Parathyroid adenoma (tissue), 2 donors: ENCODE measurements at regions not wholly inside any gene's neighbourhood (a gene's known extent, or its start where the extent isn't known, plus 50 kb on each side); places are given as distances from the start of the nearest gene placed in this dataset.

Experiments
- H2AFZ ChIP-seq: fragments of 300-600 bp; sonication (generic); one replicate; pipeline ENCODE4 v1.7.0; 2017; ENCODE audit warnings: antibody characterized with exemption, mild to moderate bottlenecking
- H3K27ac ChIP-seq: fragments of 300-600 bp; sonication (generic); one replicate; pipeline ENCODE4 v1.7.0; 2017
- H3K27me3 ChIP-seq: fragments of 300-600 bp; sonication (generic); one replicate; pipeline ENCODE4 v1.7.0; 2017; ENCODE audit warnings: low read length; ENCODE audit not compliant: control insufficient read depth, insufficient read depth
- H3K36me3 ChIP-seq: fragments of 300-600 bp; sonication (generic); one replicate; pipeline ENCODE4 v1.7.0; 2017; ENCODE audit warnings: low read length; ENCODE audit not compliant: control insufficient read depth, insufficient read depth
- H3K4me1 ChIP-seq: fragments of 300-600 bp; sonication (generic); one replicate; pipeline ENCODE4 v1.7.0; 2017; ENCODE audit warnings: control low read depth
- H3K4me2 ChIP-seq: fragments of 300-600 bp; sonication (generic); one replicate; pipeline ENCODE4 v1.7.0; 2017; ENCODE audit warnings: low read length
- H3K4me3 ChIP-seq: fragments of 300-600 bp; sonication (generic); one replicate; pipeline ENCODE4 v1.7.0; 2017; ENCODE audit warnings: low read depth, low read length
- H3K79me2 ChIP-seq: fragments of 300-600 bp; sonication (generic); one replicate; pipeline ENCODE4 v1.7.0; 2017; ENCODE audit warnings: control low read depth
- H3K9ac ChIP-seq: fragments of 300-600 bp; sonication (generic); one replicate; pipeline ENCODE4 v1.7.0; 2017; ENCODE audit warnings: mild to moderate bottlenecking
- H3K9me3 ChIP-seq: fragments of 300-600 bp; sonication (generic); one replicate; pipeline ENCODE4 v1.7.0; 2017; ENCODE audit warnings: low read length; ENCODE audit not compliant: control insufficient read depth
- CTCF ChIP-seq: fragments of 300-600 bp; sonication (generic); IDR thresholded peaks from one replicate; pipeline ENCODE4 v1.7.0; 2017; ENCODE audit warnings: antibody characterized with exemption, mild to moderate bottlenecking
- donor health status: primary hyperparathyroidism.

- no peak for TF ChIP-seq CTCF
- Histone ChIP-seq H3K4me3 (no peak overlapping the region), H3K9me3 (no peaks in the 10 kb centered on the region), H2AFZ (no peak overlapping the region), H3K9ac (no peak overlapping the region), H3K27ac (no peak overlapping the region), H3K4me1 (no peaks in the 10 kb centered on the region), H3K79me2 (no peaks in the 10 kb centered on the region), H3K36me3 (no peaks in the 10 kb centered on the region), H3K27me3 (no peaks in the 10 kb centered on the region), H3K4me2 (no peak overlapping the region)
Observed at GRCh38 chr9:21567926-21568325, 85.8 kb upstream of the IFNE start.

- H3K27me3 ChIP-seq, result no peaks in the 10 kb centered on the region
- H3K9ac ChIP-seq, result no peak overlapping the region
- no peaks in the 10 kb centered on the region for H3K9me3 ChIP-seq
- no peak overlapping the region for H3K27ac ChIP-seq
- no peaks in the 10 kb centered on the region for H3K4me1 ChIP-seq
- H3K4me2 ChIP-seq, result no peak overlapping the region
- H3K36me3 ChIP-seq, result no peaks in the 10 kb centered on the region
- no peak for TF ChIP-seq CTCF
- no peak overlapping the region for H2AFZ ChIP-seq
- H3K79me2 ChIP-seq, result no peaks in the 10 kb centered on the region
- no peak overlapping the region for H3K4me3 ChIP-seq
Observed at GRCh38 chr9:21568484-21568883, 86.4 kb upstream of the IFNE start.

GRCh38 chr9:21569721-21570120, 87.6 kb upstream of the IFNE start:
- TF ChIP-seq CTCF, result no peak
- Histone ChIP-seq H3K4me3 (no peak overlapping the region), H3K4me2 (no peak overlapping the region), H3K79me2 (no peaks in the 10 kb centered on the region), H2AFZ (no peak overlapping the region), H3K9me3 (no peaks in the 10 kb centered on the region), H3K36me3 (no peaks in the 10 kb centered on the region), H3K4me1 (no peaks in the 10 kb centered on the region), H3K9ac (no peak overlapping the region), H3K27me3 (no peaks in the 10 kb centered on the region), H3K27ac (no peak overlapping the region)

GRCh38 chr9:21570643-21571275, 88.6 kb upstream of the IFNE start:
- H3K36me3 ChIP-seq, result no peaks in the 10 kb centered on the region
- H2AFZ ChIP-seq, result no peak overlapping the region
- H3K9me3 ChIP-seq, result no peaks in the 10 kb centered on the region
- H3K9ac ChIP-seq, result no peak overlapping the region
- no peak overlapping the region for H3K27ac ChIP-seq
- no peaks in the 10 kb centered on the region for H3K79me2 ChIP-seq
- H3K4me1 ChIP-seq, result no peaks in the 10 kb centered on the region
- no peaks in the 10 kb centered on the region for H3K27me3 ChIP-seq
- no peak for TF ChIP-seq CTCF
- H3K4me3 ChIP-seq, result no peak overlapping the region
- no peak overlapping the region for H3K4me2 ChIP-seq

- TF ChIP-seq CTCF, result no peak
- Histone ChIP-seq H3K36me3 (no peaks in the 10 kb centered on the region), H3K9ac (no peak overlapping the region), H3K4me2 (no peak overlapping the region), H2AFZ (no peak overlapping the region), H3K9me3 (no peaks in the 10 kb centered on the region), H3K4me1 (no peaks in the 10 kb centered on the region), H3K27ac (no peak overlapping the region), H3K79me2 (no peaks in the 10 kb centered on the region), H3K4me3 (no peak overlapping the region), H3K27me3 (no peaks in the 10 kb centered on the region)
Observed at GRCh38 chr9:21574261-21574660, 92.1 kb upstream of the IFNE start.
